Mesenchymal stem cell (in vitro differentiated cells and primary cell): ENCODE measurements at regions not wholly inside any gene's neighbourhood (a gene's known extent, or its start where the extent isn't known, plus 50 kb on each side); places are given as distances from the start of the nearest gene placed in this dataset.

ENCODE experiments used
- DNase-seq: peaks from one replicate; pipeline ENCODE4 v3.0.0-alpha.2; 2013
- H2AFZ ChIP-seq: one replicate; pipeline ENCODE4 v1.6.1; 2013; ENCODE audit warnings: low read depth, mild to moderate bottlenecking, control low read depth, inconsistent platforms, low read length, moderate library complexity
- H2AK5ac ChIP-seq: 2 replicates; pipeline ENCODE4 v1.6.1; 2013; ENCODE audit warnings: low read length, moderate library complexity, mild to moderate bottlenecking, inconsistent platforms; ENCODE audit not compliant: severe bottlenecking
- H2BK120ac ChIP-seq: one replicate; pipeline ENCODE4 v1.6.1; 2013; ENCODE audit warnings: low read depth, mild to moderate bottlenecking, inconsistent platforms, low read length, moderate library complexity
- H2BK12ac ChIP-seq, 2 experiments: one replicate each; pipeline ENCODE4 v1.6.1; 2013; ENCODE audit warnings: inconsistent platforms in 2 of 2, low read length in 2 of 2, mild to moderate bottlenecking in 2 of 2, moderate library complexity in 2 of 2, control low read depth in 1 of 2
- H2BK15ac ChIP-seq: one replicate; pipeline ENCODE4 v1.6.1; 2013; ENCODE audit warnings: mild to moderate bottlenecking, low read depth, inconsistent platforms; ENCODE audit not compliant: poor library complexity, severe bottlenecking
- H2BK5ac ChIP-seq: 2 replicates; pipeline ENCODE4 v1.6.1; 2013; ENCODE audit warnings: low read depth, mild to moderate bottlenecking, low read length, control low read depth, inconsistent platforms; ENCODE audit not compliant: poor library complexity, severe bottlenecking
- H3K14ac ChIP-seq, 2 experiments: one replicate each; pipeline ENCODE4 v1.6.1; 2013; ENCODE audit warnings: inconsistent platforms in 2 of 2, low read length in 2 of 2, control low read depth in 1 of 2, mild to moderate bottlenecking in 1 of 2, moderate library complexity in 1 of 2
- H3K18ac ChIP-seq, 2 experiments: one replicate each; pipeline ENCODE4 v1.6.1; 2013; ENCODE audit warnings: inconsistent platforms in 2 of 2, low read length in 2 of 2, control low read depth in 1 of 2, low read depth in 1 of 2, mild to moderate bottlenecking in 1 of 2
- H3K23ac ChIP-seq, 2 experiments: one replicate each; pipeline ENCODE4 v1.6.1; 2013; ENCODE audit warnings: inconsistent platforms in 2 of 2, low read length in 2 of 2, mild to moderate bottlenecking in 2 of 2, moderate library complexity in 2 of 2, control low read depth in 1 of 2
- H3K27ac ChIP-seq: 2 replicates; pipeline ENCODE4 v1.5.1; 2013; ENCODE audit warnings: mild to moderate bottlenecking, moderate library complexity, low read length, control low read depth, inconsistent platforms; ENCODE audit not compliant: poor library complexity, severe bottlenecking
- H3K27me3 ChIP-seq, 2 experiments: 2 replicates each; pipeline versions ENCODE4 v1.6.1 to v1.7.0; 2013; ENCODE audit warnings: low read length in 2 of 2, mild to moderate bottlenecking in 2 of 2, moderate library complexity in 2 of 2, control low read depth in 1 of 2, inconsistent platforms in 1 of 2; ENCODE audit not compliant: control insufficient read depth in 1 of 2, insufficient read depth in 1 of 2
- H3K36me3 ChIP-seq, 2 experiments: 2 replicates each; pipeline versions ENCODE4 v1.6.1 to v1.7.0; 2013; ENCODE audit warnings: low read length in 2 of 2, control low read depth in 1 of 2, inconsistent platforms in 1 of 2, low read depth in 1 of 2, mild to moderate bottlenecking in 1 of 2; ENCODE audit not compliant: insufficient read depth in 2 of 2, control insufficient read depth in 1 of 2
- H3K4ac ChIP-seq, 2 experiments: one replicate each; pipeline ENCODE4 v1.6.1; 2013; ENCODE audit warnings: inconsistent platforms in 2 of 2, low read length in 2 of 2, mild to moderate bottlenecking in 2 of 2, moderate library complexity in 2 of 2, control low read depth in 1 of 2, low read depth in 1 of 2
- H3K4me1 ChIP-seq: 2 replicates; pipeline ENCODE4 v1.6.1; 2013; ENCODE audit warnings: low read depth, low read length, control low read depth; ENCODE audit not compliant: control insufficient read depth, insufficient read depth
- H3K4me2 ChIP-seq: 2 replicates; pipeline ENCODE4 v1.6.1; 2013; ENCODE audit warnings: low read length, mild to moderate bottlenecking, inconsistent platforms; ENCODE audit not compliant: poor library complexity, severe bottlenecking
- H3K4me3 ChIP-seq, 2 experiments: 2 replicates each; pipeline versions ENCODE4 v1.5.1 to v1.7.0; 2013; ENCODE audit warnings: low read length in 2 of 2, mild to moderate bottlenecking in 2 of 2, control low read depth in 1 of 2, low read depth in 1 of 2; ENCODE audit not compliant: insufficient read depth in 1 of 2
- H3K79me1 ChIP-seq: replicated peaks from 2 replicates; pipeline ENCODE4 v1.6.1; 2013; ENCODE audit warnings: mild to moderate bottlenecking, control low read depth, low read length, inconsistent platforms; ENCODE audit not compliant: poor library complexity, severe bottlenecking
- H3K9ac ChIP-seq: 2 replicates; pipeline ENCODE4 v1.7.0; 2013; ENCODE audit warnings: mild to moderate bottlenecking, low read length, moderate library complexity
- H3K9me3 ChIP-seq: 2 replicates; pipeline ENCODE4 v1.7.0; 2013; ENCODE audit warnings: mild to moderate bottlenecking, low read length; ENCODE audit not compliant: control insufficient read depth
- H4K8ac ChIP-seq: one replicate; pipeline ENCODE4 v1.6.1; 2013; ENCODE audit warnings: inconsistent platforms, mild to moderate bottlenecking, low read length, moderate library complexity
- H4K91ac ChIP-seq: one replicate; pipeline ENCODE4 v1.6.1; 2013; ENCODE audit warnings: mild to moderate bottlenecking, low read length, inconsistent platforms
- WGBS: methylation state at CpG from one replicate; pipeline ENCODE4 v1.1.7; 2013; ENCODE audit warnings: mixed read lengths; 5-methylcytosine and 5-hydroxymethylcytosine counted together

- H3K27me3 ChIP-seq: no peaks in the 10 kb centered on the region
Measured at GRCh38 chr14:98375566-98375965, 896.4 kb downstream of the BCL11B start.

DNA sequence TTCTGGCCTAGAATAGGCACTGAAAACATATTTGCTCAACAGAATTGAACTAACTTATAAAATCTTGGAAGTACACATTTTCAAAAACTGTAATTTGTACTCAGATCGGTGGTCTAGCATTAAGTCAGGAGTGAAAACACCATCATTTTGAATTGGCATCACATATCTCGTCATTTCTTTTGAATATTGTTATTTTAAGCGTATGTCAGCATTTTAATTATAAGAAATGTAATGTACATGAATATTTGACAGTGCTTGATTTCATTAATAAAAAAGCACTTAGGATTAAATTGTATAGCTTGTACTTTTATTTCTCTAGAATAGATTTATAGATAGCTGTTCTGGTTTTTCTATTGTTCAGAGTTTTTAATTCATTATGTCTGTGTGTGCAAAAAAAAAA lies 892.2 kb downstream of the BCL11B start:
- Histone ChIP-seq H3K9me3 (peaks cover 6% of the 10 kb centered on the region), H2AK5ac (no peak overlapping the region), H3K14ac (no peak overlapping the region), H2BK15ac (no peak overlapping the region), H3K18ac (no peak overlapping the region), H2AFZ (no peak overlapping the region), H3K4me1 (no peaks in the 10 kb centered on the region), H2BK120ac (no peak overlapping the region), H2BK5ac (no peak overlapping the region), H3K9ac (no peak overlapping the region), H3K27me3 (no peaks in the 10 kb centered on the region), H2BK12ac (no peak overlapping the region), H4K91ac (no peak overlapping the region), H4K8ac (no peak overlapping the region), H3K4me3 (no peak overlapping the region), H3K4me2 (no peak overlapping the region), H3K79me1 (no peaks in the 10 kb centered on the region), H3K36me3 (no peaks in the 10 kb centered on the region), H3K27ac (no peak overlapping the region), H3K4ac (no peak overlapping the region), H3K23ac (no peak overlapping the region)
- no peak for DNase-seq
- WGBS: no CpG with 5 or more reads among the region's 3 CpGs

More at GRCh38 chr14:98375566-98375965, 896.4 kb downstream of the BCL11B start:
- DNase-seq: no peak
- H3K36me3 ChIP-seq: no peaks in the 10 kb centered on the region
- no peaks in the 10 kb centered on the region for H3K79me1 ChIP-seq
- no peak overlapping the region for H2BK120ac ChIP-seq
- no peak overlapping the region for H2AK5ac ChIP-seq
- H3K14ac ChIP-seq: no peak overlapping the region
- no peak overlapping the region for H3K4me3 ChIP-seq
- no peak overlapping the region for H2BK5ac ChIP-seq
- H2BK15ac ChIP-seq: no peak overlapping the region
- no peak overlapping the region for H3K4me2 ChIP-seq
- no peaks in the 10 kb centered on the region for H3K4me1 ChIP-seq
- no peak overlapping the region for H2AFZ ChIP-seq
- no peak overlapping the region for H3K23ac ChIP-seq
- no peak overlapping the region for H3K4ac ChIP-seq
- no peak overlapping the region for H3K9ac ChIP-seq
- no peak overlapping the region for H4K8ac ChIP-seq
- no peak overlapping the region for H2BK12ac ChIP-seq
- H3K9me3 ChIP-seq: peaks cover 6% of the 10 kb centered on the region
- 87% methylated on average over 5 of the region's 5 CpGs for WGBS
- H3K27ac ChIP-seq: no peak overlapping the region
- H4K91ac ChIP-seq: no peak overlapping the region
- no peak overlapping the region for H3K18ac ChIP-seq

DNA sequence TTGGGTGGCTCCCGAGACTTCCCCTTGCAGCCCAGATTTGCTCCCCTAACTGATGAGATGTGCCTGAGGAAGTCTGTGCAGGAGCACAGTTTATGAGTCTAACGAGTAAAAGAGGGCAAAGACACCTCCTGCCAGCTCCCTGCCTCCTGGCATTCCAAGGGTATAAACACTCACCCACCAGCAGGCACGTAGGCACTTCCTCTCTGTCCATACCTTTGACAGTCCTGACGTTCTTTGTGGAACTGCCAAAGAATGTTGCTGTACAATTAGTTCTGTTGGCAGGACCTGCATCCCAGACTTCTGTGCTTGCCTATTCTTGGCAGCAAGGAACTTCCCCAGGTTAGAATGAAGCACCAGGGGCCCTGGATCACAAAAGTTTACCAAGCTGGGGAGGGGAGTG lies 889.3 kb downstream of the BCL11B start:
- Histone ChIP-seq H2AK5ac (no peak overlapping the region), H3K4me1 (no peaks in the 10 kb centered on the region), H3K9me3 (peaks cover 8% of the 10 kb centered on the region), H3K9ac (no peak overlapping the region), H4K91ac (no peak overlapping the region), H3K36me3 (no peaks in the 10 kb centered on the region), H3K18ac (no peak overlapping the region), H2BK5ac (no peak overlapping the region), H2AFZ (no peak overlapping the region), H3K4me3 (no peak overlapping the region), H3K4me2 (no peak overlapping the region), H3K79me1 (no peaks in the 10 kb centered on the region), H4K8ac (no peak overlapping the region), H2BK12ac (no peak overlapping the region), H3K27me3 (no peaks in the 10 kb centered on the region), H3K23ac (no peak overlapping the region), H2BK15ac (no peak overlapping the region), H3K14ac (no peak overlapping the region), H3K4ac (no peak overlapping the region), H3K27ac (no peak overlapping the region), H2BK120ac (no peak overlapping the region)
- WGBS: 52% methylated on average over 4 of the region's 4 CpGs
- DNase-seq: no peak

DNA sequence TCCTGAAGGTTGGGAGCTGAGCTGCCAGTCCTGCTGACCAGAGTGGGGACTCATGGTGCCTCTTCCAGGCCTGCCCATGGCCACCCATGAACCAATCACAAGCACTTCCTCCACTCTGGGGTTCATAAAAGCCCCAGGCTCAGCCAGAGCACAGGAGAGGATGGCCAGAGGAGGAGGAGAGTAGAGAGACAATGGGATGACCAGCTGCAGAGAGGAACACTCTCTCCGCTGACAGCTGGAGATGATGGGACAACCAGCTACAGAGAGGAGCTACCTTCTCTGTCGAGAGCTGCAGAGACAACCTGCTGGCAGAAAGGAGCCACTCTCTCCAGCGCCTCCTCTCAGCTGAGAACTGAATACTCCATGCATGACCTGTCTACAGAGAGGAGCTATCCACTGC lies 886.1 kb downstream of the BCL11B start:
- H3K23ac ChIP-seq: no peak overlapping the region
- H3K18ac ChIP-seq: no peak overlapping the region
- DNase-seq: no peak
- H2BK120ac ChIP-seq: no peak overlapping the region
- no peaks in the 10 kb centered on the region for H3K36me3 ChIP-seq
- no peak overlapping the region for H3K14ac ChIP-seq
- no peak overlapping the region for H2BK12ac ChIP-seq
- no peaks in the 10 kb centered on the region for H3K27me3 ChIP-seq
- no peak overlapping the region for H4K91ac ChIP-seq
- no peak overlapping the region for H3K4me2 ChIP-seq
- H2AK5ac ChIP-seq: no peak overlapping the region
- no peak overlapping the region for H2BK5ac ChIP-seq
- H3K4me3 ChIP-seq: no peak overlapping the region
- H3K9ac ChIP-seq: no peak overlapping the region
- H2BK15ac ChIP-seq: no peak overlapping the region
- no peak overlapping the region for H2AFZ ChIP-seq
- H3K79me1 ChIP-seq: no peaks in the 10 kb centered on the region
- H3K27ac ChIP-seq: no peak overlapping the region
- H3K9me3 ChIP-seq: peaks cover 2% of the 10 kb centered on the region
- H4K8ac ChIP-seq: no peak overlapping the region
- H3K4me1 ChIP-seq: no peaks in the 10 kb centered on the region
- no peak overlapping the region for H3K4ac ChIP-seq
- WGBS: 57% methylated on average over 3 of the region's 3 CpGs
